ENCODE measurements at regions not wholly inside any gene's neighbourhood (a gene's known extent, or its start where the extent isn't known, plus 50 kb on each side); places are given as distances from the start of the nearest gene placed in this dataset.

GRCh38 chr1:234962340-234962989, 166.2 kb downstream of the TOMM20 start:
- TF ChIP-seq, protein P1, sequence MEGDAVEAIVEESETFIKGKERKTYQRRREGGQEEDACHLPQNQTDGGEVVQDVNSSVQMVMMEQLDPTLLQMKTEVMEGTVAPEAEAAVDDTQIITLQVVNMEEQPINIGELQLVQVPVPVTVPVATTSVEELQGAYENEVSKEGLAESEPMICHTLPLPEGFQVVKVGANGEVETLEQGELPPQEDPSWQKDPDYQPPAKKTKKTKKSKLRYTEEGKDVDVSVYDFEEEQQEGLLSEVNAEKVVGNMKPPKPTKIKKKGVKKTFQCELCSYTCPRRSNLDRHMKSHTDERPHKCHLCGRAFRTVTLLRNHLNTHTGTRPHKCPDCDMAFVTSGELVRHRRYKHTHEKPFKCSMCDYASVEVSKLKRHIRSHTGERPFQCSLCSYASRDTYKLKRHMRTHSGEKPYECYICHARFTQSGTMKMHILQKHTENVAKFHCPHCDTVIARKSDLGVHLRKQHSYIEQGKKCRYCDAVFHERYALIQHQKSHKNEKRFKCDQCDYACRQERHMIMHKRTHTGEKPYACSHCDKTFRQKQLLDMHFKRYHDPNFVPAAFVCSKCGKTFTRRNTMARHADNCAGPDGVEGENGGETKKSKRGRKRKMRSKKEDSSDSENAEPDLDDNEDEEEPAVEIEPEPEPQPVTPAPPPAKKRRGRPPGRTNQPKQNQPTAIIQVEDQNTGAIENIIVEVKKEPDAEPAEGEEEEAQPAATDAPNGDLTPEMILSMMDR (optimal IDR thresholded peaks at IDR 0.05 in 1 of 3, IDR thresholded peaks at IDR 0.05 in 1 of 3, conservative IDR thresholded peaks at IDR 0.05 in 1 of 3; ENCODE audit: extremely low read depth in 1 of 3, insufficient read depth in 2 of 3, low read length in 3 of 3), result no peak
- TF ChIP-seq EZH2 (IDR thresholded peaks at IDR 0.05; ENCODE audit: low read length), result no peak
